PC-9 (cell line): ENCODE measurements at regions not wholly inside any gene's neighbourhood (a gene's known extent, or its start where the extent isn't known, plus 50 kb on each side); places are given as distances from the start of the nearest gene placed in this dataset.

ENCODE experiments used
- BruUV-seq: library from RNA; stranded (reverse); fragments of 400-500 nt; replicated peaks from 2 replicates; lab custom pipeline; 2021; lab: Mats Ljungman, UMichigan
- CTCF ChIA-PET: fragments of 300-600 bp; sonication (Branson Sonifier 250); formaldehyde crosslinking; loops from one replicate; lab custom pipeline; 2022; ENCODE audit warnings: antibody characterized with exemption; lab: Charles Lee
- POLR2A ChIA-PET: fragments of 300-600 bp; sonication (Branson Sonifier 250); formaldehyde crosslinking; loops from one replicate; lab custom pipeline; 2022; ENCODE audit warnings: antibody characterized with exemption; ENCODE audit not compliant: unreplicated experiment; lab: Charles Lee
- DNase-seq, 2 experiments: peaks; one replicate each; pipeline versions ENCODE4 v3.0.0 to v3.0.0-alpha.2; 2015 to 2022; ENCODE audit warnings: mixed read lengths in 1 of 2
- H2AFZ ChIP-seq: fragments of 200-600 bp; sonication (generic); 2 replicates; pipeline ENCODE4 v1.8.1; 2017; ENCODE audit warnings: antibody characterized with exemption
- H3F3A ChIP-seq: fragments of 200-600 bp; sonication (generic); 2 replicates; pipeline ENCODE4 v1.8.1; 2017; ENCODE audit warnings: antibody characterized with exemption, mild to moderate bottlenecking, low read depth; ENCODE audit not compliant: insufficient read depth
- H3K27ac ChIP-seq: fragments of 200-600 bp; sonication (generic); 2 replicates; pipeline ENCODE4 v1.6.1; 2016; ENCODE audit warnings: mixed run types
- H3K27me3 ChIP-seq: fragments of 200-600 bp; sonication (generic); 2 replicates; pipeline ENCODE4 v1.6.1; 2016; ENCODE audit warnings: low read depth, mixed run types; ENCODE audit not compliant: insufficient read depth
- H3K36me3 ChIP-seq: fragments of 200-600 bp; sonication (generic); 2 replicates; pipeline ENCODE4 v1.6.1; 2016; ENCODE audit warnings: low read depth, mixed run types
- H3K4me1 ChIP-seq: fragments of 200-600 bp; sonication (generic); replicated peaks from 2 replicates; pipeline ENCODE4 v1.6.1; 2016; ENCODE audit warnings: mixed run types; ENCODE audit not compliant: insufficient read depth
- H3K4me2 ChIP-seq: fragments of 200-600 bp; sonication (generic); 2 replicates; pipeline ENCODE4 v1.6.1; 2017; ENCODE audit warnings: mixed run types
- H3K4me3 ChIP-seq: fragments of 200-600 bp; sonication (generic); 2 replicates; pipeline ENCODE4 v1.6.1; 2016; ENCODE audit warnings: mixed run types
- H3K79me2 ChIP-seq: fragments of 200-600 bp; sonication (generic); 2 replicates; pipeline ENCODE4 v1.6.1; 2017; ENCODE audit warnings: low read depth, mixed run types
- H3K9me2 ChIP-seq: fragments of 200-600 bp; sonication (generic); 2 replicates; pipeline ENCODE4 v1.8.1; 2017; ENCODE audit warnings: mild to moderate bottlenecking; ENCODE audit not compliant: insufficient read depth
- H3K9me3 ChIP-seq: fragments of 200-600 bp; sonication (generic); 2 replicates; pipeline ENCODE4 v1.8.1; 2016; ENCODE audit warnings: low read depth; ENCODE audit not compliant: insufficient read depth
- H4K20me1 ChIP-seq: fragments of 200-600 bp; sonication (generic); 2 replicates; pipeline ENCODE4 v1.8.1; 2017; ENCODE audit not compliant: insufficient read depth
- EZH2 ChIP-seq: fragments of 200-600 bp; sonication (generic); IDR thresholded peaks from 2 replicates; pipeline ENCODE4 v1.8.0; 2017; ENCODE audit warnings: antibody characterized with exemption, low read depth
- intact Hi-C: fragments of 100-400 bp; cut with micrococcal nuclease; formaldehyde crosslinking; loops from one replicate; pipeline ENCODE4 v1.10.0; 2022; ENCODE audit not compliant: unreplicated experiment
- TF ChIP-seq, protein P1 (sequence below): fragments of 200-600 bp; sonication (generic); conservative IDR thresholded peaks from 2 replicates; pipeline ENCODE4 v1.6.1; 2017; ENCODE audit warnings: mixed run types, antibody characterized with exemption, mild to moderate bottlenecking, moderate library complexity

DNA sequence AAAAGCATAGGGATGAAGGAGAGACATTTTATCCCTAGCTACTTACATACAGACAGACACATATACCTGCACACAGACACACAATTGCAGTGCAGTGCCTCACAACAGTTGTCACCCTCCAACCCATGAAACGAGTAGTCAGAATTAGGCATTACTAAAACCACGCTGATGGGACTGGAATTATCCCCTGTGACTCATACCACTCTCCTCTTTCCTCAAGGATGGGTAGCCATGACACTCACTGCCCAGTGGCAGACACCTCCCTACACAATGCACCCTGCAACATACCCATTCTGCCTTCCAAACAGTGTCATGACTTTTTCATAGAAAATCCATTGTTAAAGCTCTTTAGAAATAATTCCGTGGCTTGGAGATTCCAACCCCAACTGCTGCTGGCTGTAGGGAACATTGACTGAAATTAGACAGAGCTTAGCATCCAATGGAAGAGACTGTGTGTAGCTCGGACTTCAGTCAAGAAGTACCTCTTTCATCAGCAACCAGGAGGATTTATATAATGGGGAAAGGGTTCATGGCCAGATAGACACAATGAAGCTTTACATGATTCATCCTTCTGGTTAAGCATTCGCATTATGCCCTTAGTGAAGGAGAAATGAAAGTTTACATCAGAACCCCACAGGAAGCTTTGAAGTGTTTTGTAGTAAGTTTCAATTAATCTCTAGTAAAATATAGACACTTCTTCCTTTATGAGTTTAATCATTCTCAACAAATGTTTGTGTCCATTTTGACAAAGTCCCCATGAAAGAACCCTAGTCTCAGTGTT is 155.2 kb downstream of the FBXO15 start:
- Histone ChIP-seq H3K4me2 (no peak overlapping the region), H3K9me3 (0 out of 2 replicates have a peak, but pooled peaks cover 9% of the 10 kb centered on the region), H3F3A (no peaks in the 10 kb centered on the region), H3K36me3 (no peaks in the 10 kb centered on the region), H2AFZ (no peak overlapping the region), H3K79me2 (no peaks in the 10 kb centered on the region), H4K20me1 (no peaks in the 10 kb centered on the region), H3K27ac (no peak overlapping the region), H3K27me3 (0 out of 2 replicates have a peak, but pooled peaks cover 6% of the 10 kb centered on the region), H3K4me1 (no peaks in the 10 kb centered on the region), H3K9me2 (no peaks in the 10 kb centered on the region), H3K4me3 (no peak overlapping the region)
- ChIA-PET CTCF (no interaction called here), POLR2A (no interaction called here)
- TF ChIP-seq, protein P1, sequence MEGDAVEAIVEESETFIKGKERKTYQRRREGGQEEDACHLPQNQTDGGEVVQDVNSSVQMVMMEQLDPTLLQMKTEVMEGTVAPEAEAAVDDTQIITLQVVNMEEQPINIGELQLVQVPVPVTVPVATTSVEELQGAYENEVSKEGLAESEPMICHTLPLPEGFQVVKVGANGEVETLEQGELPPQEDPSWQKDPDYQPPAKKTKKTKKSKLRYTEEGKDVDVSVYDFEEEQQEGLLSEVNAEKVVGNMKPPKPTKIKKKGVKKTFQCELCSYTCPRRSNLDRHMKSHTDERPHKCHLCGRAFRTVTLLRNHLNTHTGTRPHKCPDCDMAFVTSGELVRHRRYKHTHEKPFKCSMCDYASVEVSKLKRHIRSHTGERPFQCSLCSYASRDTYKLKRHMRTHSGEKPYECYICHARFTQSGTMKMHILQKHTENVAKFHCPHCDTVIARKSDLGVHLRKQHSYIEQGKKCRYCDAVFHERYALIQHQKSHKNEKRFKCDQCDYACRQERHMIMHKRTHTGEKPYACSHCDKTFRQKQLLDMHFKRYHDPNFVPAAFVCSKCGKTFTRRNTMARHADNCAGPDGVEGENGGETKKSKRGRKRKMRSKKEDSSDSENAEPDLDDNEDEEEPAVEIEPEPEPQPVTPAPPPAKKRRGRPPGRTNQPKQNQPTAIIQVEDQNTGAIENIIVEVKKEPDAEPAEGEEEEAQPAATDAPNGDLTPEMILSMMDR = no peak
- TF ChIP-seq EZH2 = no peak
- no TSS peak for BruUV-seq
- intact Hi-C loops = no loop called here
- DNase-seq = no peak

DNA sequence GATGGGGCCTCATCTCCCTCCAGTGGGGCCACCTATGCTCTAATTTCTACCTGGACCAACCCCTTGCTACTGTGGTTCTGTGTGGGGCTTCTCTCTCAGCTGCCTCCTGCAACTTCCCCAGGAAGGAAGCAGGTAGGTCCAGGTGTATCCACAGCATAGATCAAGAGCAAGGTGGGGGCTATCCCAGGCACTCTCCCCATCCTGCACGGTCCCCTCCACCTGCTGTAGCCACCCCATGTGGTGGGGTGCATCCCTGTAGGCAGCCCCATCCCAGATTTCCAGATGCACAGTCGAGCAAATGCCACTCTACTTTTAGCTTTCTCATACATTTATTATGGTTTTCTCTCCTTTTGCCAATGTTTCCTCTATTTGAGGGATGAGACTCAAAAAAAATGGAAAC is 156.1 kb downstream of the FBXO15 start:
- 0 out of 2 replicates have a peak, but pooled peaks cover 9% of the 10 kb centered on the region for H3K9me3 ChIP-seq
- no peak overlapping the region for H2AFZ ChIP-seq
- no peaks in the 10 kb centered on the region for H4K20me1 ChIP-seq
- 0 out of 2 replicates have a peak, but pooled peaks cover 6% of the 10 kb centered on the region for H3K27me3 ChIP-seq
- intact Hi-C loops = no loop called here
- no peak overlapping the region for H3K4me3 ChIP-seq
- ChIA-PET CTCF (no interaction called here), POLR2A (no interaction called here)
- no peak overlapping the region for H3K27ac ChIP-seq
- H3K9me2 ChIP-seq = no peaks in the 10 kb centered on the region
- no peaks in the 10 kb centered on the region for H3K79me2 ChIP-seq
- TF ChIP-seq, protein P1 = no peak
- TF ChIP-seq EZH2 = no peak
- no peak overlapping the region for H3K4me2 ChIP-seq
- H3K4me1 ChIP-seq = no peaks in the 10 kb centered on the region
- H3F3A ChIP-seq = no peaks in the 10 kb centered on the region
- DNase-seq = no peak
- H3K36me3 ChIP-seq = no peaks in the 10 kb centered on the region
- no TSS peak for BruUV-seq

DNA sequence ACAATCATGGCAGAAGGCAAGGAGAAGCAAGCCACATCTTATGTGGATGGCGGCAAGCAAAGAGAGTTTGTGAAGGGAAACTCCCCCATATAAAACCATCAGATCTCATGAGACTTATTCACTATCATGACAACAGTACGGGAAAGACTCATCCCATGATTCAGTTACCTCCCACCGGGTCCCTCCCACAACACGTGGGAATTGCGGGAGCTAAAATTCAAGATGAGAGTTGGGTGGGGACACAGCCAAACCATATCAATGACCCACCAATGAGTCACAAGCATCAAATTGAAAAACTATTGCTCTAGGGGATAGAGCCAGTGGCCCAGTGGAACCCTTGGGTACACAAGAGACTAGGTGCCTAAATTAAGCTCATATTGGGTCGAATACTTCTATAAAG is 157.4 kb downstream of the FBXO15 start:
- H4K20me1 ChIP-seq = no peaks in the 10 kb centered on the region
- 0 out of 2 replicates have a peak, but pooled peaks cover 5% of the 10 kb centered on the region for H3K27me3 ChIP-seq
- no peaks in the 10 kb centered on the region for H3K79me2 ChIP-seq
- no peaks in the 10 kb centered on the region for H3K36me3 ChIP-seq
- intact Hi-C loops = no loop called here
- CTCF ChIA-PET = interaction anchor here (0.6 kb wide), 1 partner anchor 88 kb away, joined by 3 read pairs; no protein-coding TSS in a partner anchor
- 0 out of 2 replicates have a peak, but pooled peaks cover 9% of the 10 kb centered on the region for H3K9me3 ChIP-seq
- no peak overlapping the region for H3K4me3 ChIP-seq
- POLR2A ChIA-PET = no interaction called here
- TF ChIP-seq, protein P1 = no peak
- no peak for TF ChIP-seq EZH2
- no peaks in the 10 kb centered on the region for H3K9me2 ChIP-seq
- no peaks in the 10 kb centered on the region for H3K4me1 ChIP-seq
- H2AFZ ChIP-seq = no peak overlapping the region; the same call in 1 of the 2 replicates
- no peak overlapping the region for H3K4me2 ChIP-seq
- no peaks in the 10 kb centered on the region for H3F3A ChIP-seq
- H3K27ac ChIP-seq = no peak overlapping the region
- no TSS peak for BruUV-seq
- no peak for DNase-seq
